T1000 (cell line): ENCODE measurements at regions not wholly inside any gene's neighbourhood (a gene's known extent, or its start where the extent isn't known, plus 50 kb on each side); places are given as distances from the start of the nearest gene placed in this dataset.
"Not testable (repeated sequence)": the region's sequence is repeated elsewhere in the genome, so short reads cannot be mapped to it uniquely, and the experiment has no call there.

Source experiments
- DNase-seq: peaks from one replicate; lab custom pipeline; 2025; ENCODE audit warnings: mixed read lengths; lab: John Stamatoyannopoulos, UW

DNA sequence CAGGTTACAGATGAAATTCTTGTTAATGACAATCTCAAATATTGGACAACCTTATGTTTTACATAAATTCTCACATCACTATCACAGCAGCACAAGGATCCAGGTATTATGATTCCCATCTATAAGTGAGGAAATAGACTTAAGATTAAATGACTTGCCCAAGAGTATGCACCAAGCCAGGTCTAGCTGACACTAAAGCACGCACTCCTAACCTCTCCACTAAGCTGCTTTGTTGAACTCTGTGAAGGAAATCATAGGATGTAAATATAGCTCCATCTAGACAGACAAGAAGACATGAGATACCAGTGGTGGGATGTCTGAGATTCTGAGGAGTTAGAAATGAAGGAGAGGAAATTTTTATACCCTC lies 87.9 kb downstream of the PHLDA1 start:
- DNase-seq, result no peak

DNA sequence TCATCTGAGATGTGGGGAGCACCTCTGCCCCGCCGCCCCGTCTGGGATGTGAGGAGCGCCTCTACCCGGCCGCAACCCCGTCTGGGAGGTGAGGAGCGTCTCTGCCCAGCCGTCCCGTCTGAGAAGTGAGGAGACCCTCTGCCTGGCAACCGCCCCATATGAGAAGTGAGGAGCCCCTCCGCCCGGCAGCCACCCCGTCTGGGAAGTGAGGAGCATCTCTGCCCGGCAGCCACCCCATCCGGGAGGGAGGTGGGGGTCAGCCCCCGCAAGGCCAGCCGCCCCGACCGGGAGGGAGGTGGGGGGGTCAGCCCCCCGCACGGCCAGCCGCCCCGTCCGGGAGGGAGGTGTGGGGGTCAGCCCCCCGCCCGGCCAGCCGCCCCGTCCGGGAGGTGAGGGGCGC lies 89.9 kb downstream of the PHLDA1 start:
- DNase-seq, result not testable (repeated sequence)

DNA sequence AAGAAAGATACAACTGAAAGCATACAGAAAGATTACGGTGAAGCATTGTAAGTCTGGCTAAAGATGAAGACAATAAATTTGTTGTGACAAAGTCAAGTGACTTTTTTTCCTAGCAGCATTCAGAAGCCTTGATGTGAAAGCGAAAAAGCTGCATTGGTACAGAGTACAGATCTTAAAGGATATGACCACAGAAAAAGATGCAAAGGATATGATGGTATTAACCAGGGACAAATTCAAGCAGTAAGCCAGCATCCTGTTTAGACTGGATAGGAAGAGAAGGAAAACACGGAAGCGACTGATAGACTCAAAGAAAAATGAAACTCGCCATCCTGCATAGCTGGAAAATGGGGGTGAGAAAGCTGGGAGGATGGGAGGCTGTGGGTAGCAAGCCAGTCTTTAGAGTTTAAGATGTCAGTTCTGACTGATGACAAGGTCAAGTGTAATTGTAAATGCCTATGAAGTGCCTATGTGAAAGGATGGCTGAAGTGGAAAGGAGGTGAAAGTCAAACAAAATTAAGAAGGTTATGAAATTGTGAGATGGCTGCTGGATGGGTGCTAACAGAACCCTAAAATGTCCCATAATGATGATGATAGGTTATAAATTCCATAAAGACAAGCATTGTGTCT lies 92.4 kb downstream of the PHLDA1 start:
- no peak for DNase-seq

DNA sequence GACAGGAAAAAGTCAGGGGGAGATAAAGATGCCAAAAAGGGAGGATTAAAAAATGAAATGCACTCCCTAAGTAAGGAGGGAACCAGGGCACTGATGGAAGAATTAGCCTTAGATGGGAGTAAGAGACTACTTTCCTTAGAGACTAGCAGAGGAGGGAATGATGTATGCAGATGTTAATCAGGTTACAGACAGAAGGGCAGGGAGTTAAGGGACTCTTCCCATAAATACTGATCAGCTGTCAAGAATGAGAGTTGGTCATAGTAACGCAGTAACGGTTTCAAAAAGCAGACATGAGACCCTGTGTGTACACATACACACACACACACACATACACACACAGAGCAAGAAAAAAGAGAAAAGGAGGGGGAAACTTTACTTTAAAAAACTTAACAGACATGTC lies 93.4 kb downstream of the PHLDA1 start:
- no peak for DNase-seq

DNA sequence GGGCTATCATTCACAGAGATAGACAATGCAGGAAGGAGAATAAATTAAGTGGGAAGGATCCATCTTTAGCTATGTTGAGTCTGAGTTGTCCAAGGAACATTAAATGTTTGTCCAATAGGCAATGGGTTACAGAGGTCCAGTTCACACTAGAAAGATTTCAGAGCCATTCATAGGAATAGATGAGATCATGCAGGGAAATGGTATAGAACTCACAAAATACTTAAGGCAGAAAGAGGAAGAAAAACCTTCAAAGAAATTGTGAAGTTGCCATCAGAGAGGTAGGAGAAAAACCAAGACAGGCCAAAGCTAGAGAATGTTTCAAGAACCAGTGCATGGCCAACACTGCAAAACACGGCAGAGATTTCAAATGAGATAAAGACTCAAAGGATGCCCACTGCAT lies 94.1 kb downstream of the PHLDA1 start:
- no peak for DNase-seq

DNA sequence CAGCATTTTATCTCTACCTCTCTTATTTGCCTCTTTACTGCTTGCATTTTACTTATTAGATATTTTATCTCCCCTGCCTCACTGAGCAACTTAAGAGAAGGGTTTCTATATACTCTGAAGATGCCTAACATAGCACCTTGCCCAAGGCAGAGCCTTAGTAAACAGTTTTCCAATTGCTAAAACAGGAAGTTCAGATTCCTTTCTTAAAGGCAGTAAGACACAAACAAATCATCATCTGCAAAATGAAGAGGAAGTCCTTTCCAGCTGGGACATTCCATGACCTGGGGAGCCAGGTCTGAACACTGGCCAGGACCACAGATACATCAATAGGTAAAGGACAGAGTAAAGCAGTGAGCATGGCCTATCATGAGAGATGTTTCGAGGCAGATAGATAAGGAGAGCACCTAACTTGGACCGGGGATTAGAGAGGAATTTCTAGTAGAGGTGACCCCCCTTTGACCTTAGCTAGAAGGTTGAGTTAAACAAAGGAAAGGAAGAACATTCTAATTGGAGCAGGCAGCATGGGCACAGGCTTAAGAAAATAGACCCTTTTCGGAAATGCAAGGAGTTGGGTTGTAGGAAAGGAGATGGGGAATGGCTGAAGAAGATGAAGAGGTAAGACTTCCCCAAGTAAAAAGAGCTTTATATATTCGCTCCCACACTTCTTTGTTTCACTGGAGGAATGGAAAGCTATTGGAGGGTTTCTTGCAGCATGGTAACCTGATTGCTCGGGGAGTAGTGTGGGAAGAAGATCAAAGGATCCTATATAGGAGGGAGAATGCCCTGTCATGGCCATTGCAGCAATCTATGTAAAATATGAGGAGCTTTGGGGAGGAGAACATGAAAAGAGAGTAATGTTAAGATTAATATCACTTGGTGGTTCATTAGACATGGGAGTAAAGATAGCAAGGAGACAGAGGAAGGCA lies 94.8 kb downstream of the PHLDA1 start:
- no peak for DNase-seq

DNA sequence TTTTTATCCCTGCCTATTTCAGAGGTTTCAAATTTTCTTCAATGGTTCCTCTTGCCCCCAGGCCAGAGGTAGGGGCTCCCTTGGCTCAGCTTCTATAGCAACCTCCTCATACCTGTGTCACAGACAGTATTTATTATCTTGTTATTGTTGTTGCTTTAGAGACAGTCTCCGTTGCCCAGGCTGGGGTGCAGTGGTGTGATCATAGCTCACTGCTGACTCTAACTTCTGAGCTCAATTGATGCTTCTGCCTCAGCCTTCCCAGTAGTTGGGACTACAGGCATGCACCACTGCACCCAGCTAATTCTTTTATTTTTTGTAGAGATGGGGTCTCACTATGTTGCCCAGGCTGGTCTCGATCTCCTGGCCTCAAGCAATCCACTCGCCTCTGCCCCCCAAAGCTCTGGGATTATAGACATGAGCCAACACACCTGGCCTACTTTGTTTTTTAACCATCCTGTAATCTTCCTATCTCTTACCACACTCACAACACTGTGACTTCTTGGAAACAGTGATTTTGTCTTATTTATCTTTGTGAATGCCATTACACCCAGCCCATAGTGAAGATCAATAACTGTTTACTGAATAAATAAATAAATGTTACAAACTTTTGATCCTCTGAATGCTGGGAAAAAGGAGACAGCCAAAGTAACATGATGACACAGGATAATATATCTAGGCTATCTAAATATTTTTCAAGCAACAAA lies 95.9 kb downstream of the PHLDA1 start:
- no peak for DNase-seq

DNA sequence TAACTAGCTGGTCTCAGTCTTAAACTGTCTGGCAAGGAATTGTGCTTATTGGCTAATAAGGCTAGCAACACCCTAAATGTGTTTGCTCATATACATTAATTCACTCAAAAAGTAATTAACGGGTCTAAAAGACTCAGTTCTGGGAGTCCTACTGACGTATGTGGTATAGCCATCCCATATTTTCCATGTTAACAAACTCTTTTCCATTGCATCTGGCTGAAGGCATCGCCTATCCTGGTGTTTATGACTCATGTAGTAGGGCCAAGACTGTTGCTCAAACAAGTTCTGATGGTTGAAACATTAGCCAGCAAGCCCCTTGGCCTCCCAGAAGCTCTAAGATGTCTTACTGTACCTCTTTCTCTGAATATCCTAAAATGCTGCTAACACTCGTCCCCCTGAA lies 98.5 kb downstream of the PHLDA1 start:
- DNase-seq, result no peak

DNA sequence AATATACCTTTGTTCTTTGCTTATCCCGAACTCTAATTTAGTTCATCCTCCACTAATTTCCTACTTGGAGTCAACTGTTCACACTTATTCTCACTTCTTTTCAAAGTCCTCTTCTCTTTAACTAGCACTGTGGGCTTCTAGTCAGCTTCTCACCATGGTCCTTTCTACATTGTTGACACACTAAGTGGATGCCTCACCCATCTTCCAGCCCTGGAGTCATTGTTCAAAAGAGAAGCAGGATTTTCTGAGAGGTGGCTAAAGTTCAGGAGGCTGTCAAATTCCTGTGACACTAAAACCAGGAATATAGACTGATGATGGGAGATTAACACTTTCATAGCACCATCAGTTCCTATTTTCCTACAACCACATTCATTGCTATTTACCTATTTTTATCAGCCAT lies 99.3 kb downstream of the PHLDA1 start:
- DNase-seq, result no peak

DNA sequence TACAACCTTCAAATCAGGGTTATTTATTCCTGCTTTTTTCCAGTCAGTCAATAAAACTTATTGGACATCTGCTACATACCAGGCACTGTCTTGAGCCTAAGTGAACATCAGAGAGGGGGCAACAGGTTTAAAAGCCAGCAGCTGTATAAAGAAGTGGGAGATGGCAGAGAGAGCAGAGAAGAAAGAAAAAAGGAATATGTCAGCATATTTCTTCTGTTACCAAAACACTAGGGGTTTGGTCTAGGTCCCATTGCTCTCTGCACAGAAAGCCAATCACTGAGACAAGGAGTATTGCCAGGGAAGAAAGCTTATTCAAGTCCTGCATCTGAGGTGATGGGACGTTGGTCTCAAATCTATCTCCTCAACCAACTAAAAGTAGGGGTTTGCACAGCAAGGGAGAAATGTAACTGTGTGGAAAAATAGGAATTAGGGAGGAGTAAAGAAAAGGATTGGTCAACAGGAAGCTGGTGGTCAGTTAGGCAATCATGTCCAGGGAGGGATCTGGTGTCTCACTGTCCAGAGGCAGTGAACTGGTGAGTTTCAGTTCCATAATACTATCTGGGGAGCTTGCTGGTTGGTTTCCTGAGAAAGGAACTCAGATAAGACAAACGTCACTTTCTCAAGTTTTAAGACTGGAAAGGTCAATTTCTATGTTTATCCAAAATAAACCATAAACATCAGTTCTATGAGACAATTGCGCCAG lies 107.5 kb downstream of the PHLDA1 start:
- DNase-seq, result no peak

DNA sequence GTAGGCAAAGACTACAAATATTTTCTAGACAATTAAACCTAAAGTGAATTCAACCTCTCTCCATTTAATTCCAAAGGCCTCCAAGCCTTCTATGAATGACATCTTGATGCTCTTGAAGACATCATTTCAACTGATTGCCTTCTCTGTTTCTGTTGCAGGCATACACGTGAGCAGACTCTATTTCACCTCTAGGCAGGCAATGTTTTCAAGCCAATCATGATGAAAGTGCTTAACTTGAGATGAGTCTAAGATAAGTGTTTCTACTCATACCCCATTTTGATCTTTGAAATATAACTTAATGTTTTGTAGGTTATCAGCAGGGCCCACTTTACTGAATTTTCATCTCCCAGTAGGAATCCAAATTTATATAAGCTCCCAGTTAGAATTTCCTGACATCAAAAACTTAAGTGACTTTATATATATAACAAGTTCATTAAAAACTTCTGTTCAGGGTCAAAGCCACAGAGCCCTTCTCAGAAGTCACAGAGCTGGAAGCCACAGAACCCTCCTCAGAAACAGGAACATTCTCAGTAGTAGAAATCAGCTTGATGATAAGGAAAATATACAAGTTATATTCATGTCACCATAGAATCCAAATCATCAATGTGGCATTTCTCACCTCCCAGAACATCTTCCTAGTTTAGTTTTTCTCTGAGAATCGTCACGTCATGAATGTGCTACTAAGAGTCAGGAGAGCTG lies 108.5 kb downstream of the PHLDA1 start:
- DNase-seq, result no peak

DNA sequence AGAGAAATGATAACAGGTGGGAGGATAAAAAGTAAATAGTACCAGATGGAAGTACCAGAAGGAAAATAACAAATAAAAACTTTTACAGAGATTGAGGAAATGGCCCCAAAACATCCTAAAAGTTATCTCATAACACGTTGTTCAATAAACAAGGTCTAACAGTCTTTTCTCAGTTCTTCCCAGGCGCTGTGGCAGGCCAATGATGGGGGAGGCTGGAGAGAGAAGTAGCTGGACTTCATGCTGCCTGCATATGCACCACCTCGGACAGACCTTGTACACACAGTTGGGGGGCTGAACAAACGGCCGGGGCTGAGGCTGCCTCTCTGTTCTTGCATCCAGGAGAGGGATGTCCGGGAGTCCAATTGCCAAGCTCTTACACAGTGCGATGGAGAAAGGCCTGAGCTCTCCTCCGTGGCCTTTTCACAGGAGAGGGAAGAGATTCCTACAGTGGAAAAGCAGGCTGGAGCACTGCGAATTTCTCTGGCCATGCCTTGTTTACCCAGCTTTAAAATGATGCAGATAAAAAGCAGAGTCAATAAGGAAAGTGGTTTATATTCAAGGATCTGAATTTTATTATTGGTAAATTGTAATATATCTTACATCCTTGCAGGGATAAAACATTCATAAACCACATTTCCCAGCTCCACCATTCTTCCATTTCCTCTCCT lies 109.8 kb downstream of the PHLDA1 start:
- DNase-seq, result no peak

DNA sequence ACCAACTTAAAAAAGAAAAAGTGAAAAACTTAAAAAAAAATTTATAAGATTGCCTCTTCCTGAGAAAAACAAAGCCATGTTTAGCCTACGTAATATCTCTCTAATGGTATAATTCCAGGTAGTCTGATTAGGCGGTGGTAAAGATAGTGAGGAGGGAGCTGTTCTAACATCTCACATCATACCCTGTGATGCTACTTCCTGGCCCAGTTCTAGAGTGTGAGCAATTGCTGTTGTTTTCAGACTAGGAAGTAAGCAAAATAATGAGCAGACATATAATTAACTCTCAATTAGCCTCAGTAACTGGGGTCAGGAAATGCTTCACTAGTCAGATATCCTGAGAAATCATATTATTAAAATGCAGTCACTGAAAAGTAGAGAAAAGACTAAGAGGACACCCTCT lies 113.9 kb downstream of the PHLDA1 start:
- DNase-seq, result no peak

DNA sequence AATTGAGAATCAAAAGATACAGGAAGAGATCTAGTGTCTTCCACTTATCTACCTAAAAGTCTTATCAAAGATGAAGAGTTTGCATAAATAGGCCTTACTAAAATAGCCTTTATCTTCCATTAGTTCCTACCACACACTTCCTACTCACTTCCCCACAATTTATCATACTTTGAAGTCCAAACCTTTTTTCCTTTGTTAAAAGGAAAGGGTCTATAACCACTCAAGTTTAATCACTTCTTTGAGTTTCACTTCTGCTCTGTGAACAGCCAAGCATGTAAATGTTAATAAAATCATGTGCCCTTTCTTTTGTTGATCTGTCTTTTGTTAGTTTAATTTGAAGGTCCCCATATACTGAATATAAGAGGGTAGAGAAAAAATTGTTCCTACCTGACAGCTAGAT lies 114.5 kb downstream of the PHLDA1 start:
- DNase-seq, result no peak

DNA sequence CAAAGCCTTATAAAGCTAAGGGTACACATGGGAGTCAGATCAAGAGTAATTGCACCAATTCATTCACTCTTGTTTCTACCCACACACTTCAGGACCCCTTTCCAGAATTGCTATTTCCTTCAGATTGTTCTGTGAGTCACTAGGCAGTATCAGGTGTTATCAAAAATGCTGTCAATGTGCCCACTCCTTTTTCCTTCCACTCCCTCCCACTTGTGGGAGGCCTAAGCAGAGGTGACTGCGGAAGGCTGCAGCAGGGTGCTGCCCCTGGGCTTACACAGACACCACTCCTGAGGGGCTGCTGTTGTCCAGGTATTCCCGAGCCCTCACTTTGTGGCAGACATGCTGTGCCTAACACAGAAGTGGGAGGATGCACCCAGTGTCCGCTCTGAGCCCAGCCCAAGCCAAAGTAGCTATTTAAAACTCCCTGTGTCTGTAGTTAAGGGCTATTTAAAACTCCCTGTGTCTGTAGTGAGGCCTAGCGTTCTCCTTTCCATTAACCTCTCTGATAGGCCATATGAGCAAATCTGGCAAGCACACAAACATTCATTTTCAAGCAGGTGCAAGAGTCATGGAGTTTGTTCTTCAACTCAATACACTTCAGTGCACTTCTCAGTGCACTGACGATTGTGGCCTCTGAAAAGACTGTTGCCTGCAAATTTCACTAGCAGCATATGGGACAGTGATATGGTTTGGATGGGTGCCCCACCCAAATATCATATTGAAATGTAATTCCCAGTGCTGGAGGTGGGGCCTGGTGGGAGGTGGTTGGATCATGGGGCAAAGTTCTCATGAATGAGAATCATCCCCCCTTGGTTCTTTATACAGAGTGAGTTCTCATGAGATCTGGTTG lies 117.8 kb downstream of the PHLDA1 start:
- no peak for DNase-seq

DNA sequence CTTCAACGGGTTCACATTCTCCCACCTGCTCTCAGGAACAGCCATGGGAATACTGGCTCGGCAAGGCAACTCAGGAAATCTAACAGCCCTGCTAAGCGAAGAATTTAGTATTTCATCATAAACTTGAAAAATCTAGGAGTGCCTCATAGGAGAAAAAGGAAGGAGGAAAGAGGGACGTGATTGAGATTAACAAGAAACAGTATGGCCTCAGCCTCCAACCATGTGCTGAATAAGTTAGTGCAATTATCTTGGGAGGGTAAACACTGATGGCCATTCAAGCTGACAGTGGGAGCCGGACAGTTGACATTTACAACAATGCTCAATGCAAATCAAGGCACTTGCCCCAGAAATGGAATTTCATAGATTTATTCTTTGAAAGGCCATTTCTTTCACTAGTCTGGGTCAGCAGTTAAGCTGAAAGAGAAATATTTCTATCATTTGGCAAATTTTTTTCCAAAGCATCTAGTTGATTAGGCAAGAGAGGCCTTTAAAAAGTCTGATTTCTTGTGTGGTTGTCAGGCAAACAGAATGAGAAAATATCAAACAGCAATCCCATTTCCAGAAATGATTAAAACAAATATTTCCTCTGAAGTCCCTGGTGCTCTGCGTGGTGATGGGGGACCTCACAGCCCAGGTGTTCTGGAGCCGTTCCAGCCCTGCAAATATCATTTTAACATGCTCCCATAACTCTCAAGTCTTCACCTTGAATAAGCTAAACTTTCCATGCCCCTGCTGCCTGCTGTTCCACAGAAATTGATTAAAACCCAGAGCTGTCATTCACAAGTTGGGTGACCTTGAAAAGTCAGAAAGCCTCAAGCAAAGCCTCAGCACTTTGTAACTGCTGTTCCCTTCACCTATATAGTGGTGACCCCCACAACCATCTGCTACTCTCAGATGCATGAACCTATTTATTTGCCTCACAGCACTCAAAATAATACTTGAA lies 121.6 kb downstream of the PHLDA1 start:
- DNase-seq, result no peak

DNA sequence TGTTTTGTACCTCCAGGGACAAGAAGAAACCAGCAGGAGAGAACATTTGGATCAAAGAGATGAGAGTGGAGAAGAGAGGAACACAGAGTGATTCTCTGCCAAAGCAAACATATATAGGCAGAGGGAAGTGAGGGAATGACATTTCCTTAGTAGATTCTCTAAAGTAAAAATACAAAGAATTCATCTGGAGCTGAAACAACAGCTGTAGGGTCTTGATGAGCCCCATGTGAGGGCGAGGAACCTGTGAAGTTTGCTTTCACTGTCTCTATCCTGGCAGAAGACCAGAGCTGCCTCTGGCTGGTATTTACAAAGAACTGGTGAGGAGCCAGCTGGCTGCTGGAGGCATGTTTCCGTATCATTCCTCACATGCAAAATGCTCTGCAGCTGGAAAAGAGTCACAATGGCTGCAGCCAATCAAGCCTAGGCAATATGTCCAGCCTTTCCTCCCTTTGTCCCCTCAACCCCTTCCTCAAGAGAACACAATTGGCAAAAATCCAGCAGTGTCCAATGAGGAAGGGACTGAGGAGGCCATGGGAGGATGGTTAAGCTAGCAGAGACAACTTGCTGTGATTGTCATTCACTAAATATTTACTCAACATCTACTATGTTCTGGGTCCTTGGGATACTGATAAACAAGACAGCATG lies 122.5 kb downstream of the PHLDA1 start:
- DNase-seq, result no peak

DNA sequence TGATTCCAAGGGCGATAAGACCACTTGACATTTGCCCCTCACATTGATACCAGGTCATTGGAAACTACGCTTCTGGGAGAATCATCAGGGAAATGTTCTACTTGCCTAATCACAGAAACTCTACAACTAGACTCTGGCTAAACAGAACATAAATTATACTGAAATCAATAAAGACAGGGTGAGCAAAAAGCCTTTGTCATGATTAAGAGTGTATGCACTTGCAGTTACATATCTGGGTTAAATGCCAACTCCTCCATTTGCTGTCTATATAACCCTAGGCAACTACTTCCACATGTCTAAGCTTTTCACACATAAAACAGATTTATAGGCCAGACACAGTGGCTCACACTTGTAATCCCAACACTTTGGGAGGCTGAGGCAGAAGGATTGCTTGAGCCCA lies 125.7 kb downstream of the PHLDA1 start:
- DNase-seq, result no peak
